ENCODE measurements at regions not wholly inside any gene's neighbourhood (a gene's known extent, or its start where the extent isn't known, plus 50 kb on each side); places are given as distances from the start of the nearest gene placed in this dataset.

DNA sequence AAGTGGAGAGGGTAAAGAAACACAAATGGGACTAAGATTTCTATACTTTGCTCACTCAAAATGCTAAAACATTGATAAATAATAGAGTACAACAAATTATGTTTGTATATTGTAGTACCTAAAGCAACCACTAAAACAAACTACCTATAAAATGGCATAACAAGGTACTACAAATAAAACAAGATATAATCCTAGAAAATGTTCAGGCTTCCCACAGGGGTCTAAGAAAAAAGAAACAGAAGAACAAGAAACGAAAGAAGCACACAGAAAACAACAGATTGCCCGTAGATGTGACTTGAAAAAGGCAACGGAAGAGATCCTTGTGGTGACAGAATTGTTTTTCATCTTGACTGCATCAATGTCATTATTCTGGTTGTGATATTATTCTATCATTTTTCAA, 63.3 kb upstream of the ADGRL4 start:
- TF ChIP-seq EZH2 (IDR thresholded peaks at IDR 0.05), result no peak
- no peak for TF ChIP-seq POLR2AphosphoS5 (IDR thresholded peaks at IDR 0.05; ENCODE audit: borderline replicate concordance, low read depth, low read length)
- TF ChIP-seq FOXP2 (optimal IDR thresholded peaks at IDR 0.05; ENCODE audit: control extremely low read depth, extremely low read length, insufficient read depth), result no peak

Data from SK-N-MC (cell line).